HG02798 (cell line): ENCODE measurements at regions not wholly inside any gene's neighbourhood (a gene's known extent, or its start where the extent isn't known, plus 50 kb on each side); places are given as distances from the start of the nearest gene placed in this dataset.
"Not testable (repeated sequence)": the region's sequence is repeated elsewhere in the genome, so short reads cannot be mapped to it uniquely, and the experiment has no call there.

ENCODE experiments used
- ATAC-seq: cut with Tn5 transposase; IDR thresholded peaks from one replicate; pipeline ENCODE4 v1.9.1; 2021; ENCODE audit warnings: mild to moderate bottlenecking; ENCODE audit not compliant: unreplicated experiment, poor library complexity

- ATAC-seq = not testable (repeated sequence)
Measured at GRCh38 chr18:53821141-53821540, 403.3 kb downstream of the MBD2 start.

GRCh38 chr18:53819671-53820070, 404.8 kb downstream of the MBD2 start:
- ATAC-seq = no peak

- ATAC-seq = no peak
Measured at GRCh38 chr18:53819174-53819573, 405.3 kb downstream of the MBD2 start.

- ATAC-seq = no peak
Measured at GRCh38 chr18:53817976-53818950, 406.2 kb downstream of the MBD2 start.

GRCh38 chr18:53800171-53800570, 424.3 kb downstream of the MBD2 start:
- no peak for ATAC-seq

GRCh38 chr18:53799134-53799533, 425.3 kb downstream of the MBD2 start:
- no peak for ATAC-seq

- ATAC-seq = no peak
Measured at GRCh38 chr18:53798516-53798915, 426.0 kb downstream of the MBD2 start.

- ATAC-seq = no peak
Measured at GRCh38 chr18:53797998-53798495, 426.4 kb downstream of the MBD2 start.

- ATAC-seq = peak; percentile 70
Measured at GRCh38 chr18:53796040-53796729, 428.3 kb downstream of the MBD2 start.

GRCh38 chr18:53795610-53796009, 428.9 kb downstream of the MBD2 start:
- no peak for ATAC-seq

- no peak for ATAC-seq
Measured at GRCh38 chr18:53795061-53795460, 429.4 kb downstream of the MBD2 start.

GRCh38 chr18:53792762-53793161, 431.7 kb downstream of the MBD2 start:
- ATAC-seq = no peak

GRCh38 chr18:53790786-53791185, 433.7 kb downstream of the MBD2 start:
- no peak for ATAC-seq

- ATAC-seq = no peak
Measured at GRCh38 chr18:53789376-53790247, 434.9 kb downstream of the MBD2 start.

- ATAC-seq = peak; percentile 31
Measured at GRCh38 chr18:53785811-53786210, 438.7 kb downstream of the MBD2 start.

- no peak for ATAC-seq
Measured at GRCh38 chr18:53784253-53784652, 440.2 kb downstream of the MBD2 start.

- no peak for ATAC-seq
Measured at GRCh38 chr18:53780666-53781065, 443.8 kb downstream of the MBD2 start.

- no peak for ATAC-seq
Measured at GRCh38 chr18:53772293-53772692, 452.2 kb downstream of the MBD2 start.

- ATAC-seq = no peak
Measured at GRCh38 chr18:53771664-53772063, 452.8 kb downstream of the MBD2 start.

- no peak for ATAC-seq
Measured at GRCh38 chr18:53765211-53765610, 459.3 kb downstream of the MBD2 start.
